ENCODE measurements at regions not wholly inside any gene's neighbourhood (a gene's known extent, or its start where the extent isn't known, plus 50 kb on each side); places are given as distances from the start of the nearest gene placed in this dataset.

GRCh38 chr3:106007512-106007911, 138.7 kb upstream of the CBLB start:
- TF ChIP-seq CTCF (IDR thresholded peaks at IDR 0.05) (no peak), EZH2 (IDR thresholded peaks at IDR 0.05) (no peak), EZH2phosphoT487 (IDR thresholded peaks at IDR 0.05) (no peak)

Data from neural progenitor cell (in vitro differentiated cells).